Endothelial cell of umbilical vein (primary cell): ENCODE measurements at regions not wholly inside any gene's neighbourhood (a gene's known extent, or its start where the extent isn't known, plus 50 kb on each side); places are given as distances from the start of the nearest gene placed in this dataset.

Experiments
- BruUV-seq: library from RNA; stranded (reverse); fragments of 400-500 nt; replicated peaks from 2 replicates; lab custom pipeline; 2021; lab: Mats Ljungman, UMichigan
- CTCF ChIA-PET: fragments of 300-600, 350-600 bp; sonication (Branson Sonifier 250); formaldehyde crosslinking; loops from one replicate; lab custom pipeline; 2021; ENCODE audit warnings: antibody characterized with exemption, inconsistent platforms; lab: Charles Lee
- POLR2A ChIA-PET: fragments of 300-600, 350-600 bp; sonication (Branson Sonifier 250); formaldehyde crosslinking; loops from one replicate; lab custom pipeline; 2021; ENCODE audit warnings: antibody characterized with exemption, inconsistent platforms; lab: Charles Lee
- DNase-seq: peaks from one replicate; pipeline ENCODE4 v3.0.0-alpha.2; 2011; ENCODE audit warnings: low read depth, low spot score
- FAIRE-seq: peaks from 2 replicates; lab custom pipeline; 2011; peaks lifted over from hg19 to GRCh38; lab: Jason Lieb, UNC
- H2AFZ ChIP-seq: 2 replicates; pipeline ENCODE4 v1.6.0; 2012; ENCODE audit warnings: low read depth, low read length, control low read depth, inconsistent platforms
- H3K27ac ChIP-seq: 2 replicates; pipeline ENCODE4 v1.5.1; 2011; ENCODE audit warnings: low read depth, mild to moderate bottlenecking, control low read depth, low read length, moderate library complexity; ENCODE audit not compliant: insufficient read depth
- H3K27me3 ChIP-seq, 2 experiments: 2 replicates each; pipeline versions ENCODE4 v1.6.0 to v1.6.1; 2011; ENCODE audit warnings: low read length in 2 of 2, mixed read lengths in 1 of 2; ENCODE audit not compliant: control insufficient read depth in 2 of 2, insufficient read depth in 2 of 2
- H3K36me3 ChIP-seq, 2 experiments: 2 replicates in 1 of 2; 3 replicates in 1 of 2; pipeline ENCODE4 v1.5.1; 2011; ENCODE audit warnings: low read length in 2 of 2, mild to moderate bottlenecking in 1 of 2, moderate library complexity in 1 of 2; ENCODE audit not compliant: control insufficient read depth in 2 of 2, insufficient read depth in 2 of 2; ENCODE audit errors: extremely low read depth in 1 of 2
- H3K4me1 ChIP-seq: 3 replicates; pipeline ENCODE4 v1.5.1; 2011; ENCODE audit warnings: mild to moderate bottlenecking, low read length; ENCODE audit not compliant: control insufficient read depth, insufficient read depth; ENCODE audit errors: extremely low read depth
- H3K4me2 ChIP-seq: 2 replicates; pipeline ENCODE4 v1.6.1; 2011; ENCODE audit warnings: low read length, control low read depth, mixed read lengths; ENCODE audit not compliant: insufficient read depth
- H3K4me3 ChIP-seq, 3 experiments: fragments of 200-600 bp in 1 of 3; sonication (generic), shearing (Covaris generic) in 1 of 3; replicated peaks in 1 of 3; 2 replicates each; pipeline ENCODE4 v1.5.1; 2011 to 2016; ENCODE audit warnings: control low read depth in 3 of 3, low read length in 3 of 3, mild to moderate bottlenecking in 2 of 3, inconsistent platforms in 1 of 3, low read depth in 1 of 3, moderate library complexity in 1 of 3; ENCODE audit not compliant: insufficient read depth in 1 of 3
- H3K79me2 ChIP-seq: 2 replicates; pipeline ENCODE4 v1.6.0; 2012; ENCODE audit warnings: low read length, inconsistent platforms; ENCODE audit not compliant: control insufficient read depth, insufficient read depth
- H3K9ac ChIP-seq: replicated peaks from 2 replicates; pipeline ENCODE3; 2011; ENCODE audit warnings: low read length, control low read depth; ENCODE audit not compliant: insufficient read depth; ENCODE audit errors: extremely low read depth
- H3K9me1 ChIP-seq: replicated peaks from 3 replicates; pipeline ENCODE4 v1.6.0; 2011; ENCODE audit warnings: mild to moderate bottlenecking, low read length; ENCODE audit not compliant: control insufficient read depth, insufficient read depth; ENCODE audit errors: extremely low read depth
- H3K9me3 ChIP-seq: replicated peaks from 2 replicates; pipeline ENCODE4 v1.5.1; 2012; ENCODE audit warnings: low read length, inconsistent platforms; ENCODE audit not compliant: control insufficient read depth, insufficient read depth
- H4K20me1 ChIP-seq: replicated peaks from 2 replicates; pipeline ENCODE3; 2011; ENCODE audit warnings: mild to moderate bottlenecking, low read length; ENCODE audit not compliant: control insufficient read depth, insufficient read depth; ENCODE audit errors: extremely low read depth
- EZH2 ChIP-seq: IDR thresholded peaks from 2 replicates; pipeline ENCODE4 v1.6.1; 2012; ENCODE audit warnings: borderline replicate concordance, low read depth, mild to moderate bottlenecking, moderate library complexity, low read length, inconsistent platforms; ENCODE audit not compliant: severe bottlenecking
- FOS ChIP-seq: IDR thresholded peaks from 2 replicates; pipeline ENCODE4 v1.6.1; 2011; ENCODE audit warnings: mild to moderate bottlenecking, low read length, moderate library complexity, borderline replicate concordance; ENCODE audit not compliant: insufficient read depth
- GATA2 ChIP-seq: IDR thresholded peaks from 2 replicates; pipeline ENCODE4 v1.7.0; 2011; ENCODE audit warnings: low read depth, mild to moderate bottlenecking, moderate library complexity, mixed read lengths, low read length; ENCODE audit not compliant: insufficient read length, insufficient read depth
- MYC ChIP-seq: IDR thresholded peaks from one replicate; pipeline ENCODE4 v1.6.1; 2011; ENCODE audit warnings: mild to moderate bottlenecking, low read depth, low read length
- POLR2A ChIP-seq: IDR thresholded peaks from 2 replicates; pipeline ENCODE4 v1.6.1; 2012; ENCODE audit warnings: low read depth, mild to moderate bottlenecking, control low read depth, low read length
- POLR2AphosphoS5 ChIP-seq: IDR thresholded peaks from 2 replicates; pipeline ENCODE4 v1.6.1; 2012; ENCODE audit warnings: low read depth, mild to moderate bottlenecking, control low read depth, low read length, moderate library complexity; ENCODE audit not compliant: insufficient read depth
- dilution Hi-C: fragments of 300-500 bp; cut with MboI; formaldehyde crosslinking; loops from one replicate; pipeline ENCODE4 v1.15.0; 2019; ENCODE audit warnings: low sequenced_read_pairs; ENCODE audit not compliant: extremely low pct_ligation_motif_present
- intact Hi-C: fragments of 100-400 bp; cut with micrococcal nuclease; formaldehyde crosslinking; loops from one replicate; pipeline ENCODE4 v1.10.0; 2022
- TF ChIP-seq, protein P1 (sequence below): IDR thresholded peaks from 2 replicates; pipeline ENCODE4 v1.6.1; 2011; ENCODE audit not compliant: insufficient read depth, insufficient read length
- TF ChIP-seq, protein P2 (sequence below), 2 donors: IDR thresholded peaks; 1 replicate in 1 of 2; 2 replicates in 1 of 2; pipeline ENCODE4 v1.5.1; 2011; ENCODE audit warnings: low read length in 2 of 2, mild to moderate bottlenecking in 2 of 2, moderate library complexity in 2 of 2, control low read depth in 1 of 2, inconsistent platforms in 1 of 2, low read depth in 1 of 2; ENCODE audit not compliant: insufficient read depth in 1 of 2; ENCODE audit errors: extremely low read depth in 1 of 2

DNA sequence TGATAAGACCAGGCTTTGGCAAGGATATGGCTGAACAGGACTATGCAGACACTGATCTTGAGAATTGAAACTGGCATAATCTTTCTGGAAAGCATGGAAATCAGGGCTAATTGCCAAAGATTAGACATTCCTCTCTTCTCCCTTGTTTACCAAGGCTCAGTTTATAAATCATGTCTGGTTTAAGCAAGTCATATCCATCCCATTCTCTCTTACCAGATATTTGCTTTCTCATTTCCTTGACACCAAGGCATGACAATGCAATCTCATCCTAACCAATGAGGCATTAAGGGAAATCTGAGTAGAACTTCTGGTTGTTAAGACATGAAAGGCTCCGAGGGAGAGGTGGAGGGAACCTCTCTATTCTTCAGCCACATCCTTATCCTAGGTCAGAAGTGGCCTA, 110.3 kb upstream of the CEP85L start:
- Histone ChIP-seq H3K36me3 (no peaks in the 10 kb centered on the region), H3K4me2 (no peak overlapping the region), H2AFZ (no peak overlapping the region), H4K20me1 (no peaks in the 10 kb centered on the region), H3K27me3 (peaks cover 3 to 10% of the 10 kb centered on the region in 2 experiments), H3K4me1 (no peaks in the 10 kb centered on the region), H3K27ac (no peak overlapping the region), H3K4me3 (no peak overlapping the region), H3K9me3 (no peaks in the 10 kb centered on the region), H3K9me1 (no peaks in the 10 kb centered on the region), H3K9ac (no peak overlapping the region), H3K79me2 (no peaks in the 10 kb centered on the region)
- dilution Hi-C loops, result no loop called here
- TF ChIP-seq, protein P1, sequence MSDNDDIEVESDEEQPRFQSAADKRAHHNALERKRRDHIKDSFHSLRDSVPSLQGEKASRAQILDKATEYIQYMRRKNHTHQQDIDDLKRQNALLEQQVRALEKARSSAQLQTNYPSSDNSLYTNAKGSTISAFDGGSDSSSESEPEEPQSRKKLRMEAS, result no peak
- no peak for TF ChIP-seq POLR2AphosphoS5
- no peak for TF ChIP-seq GATA2
- TF ChIP-seq FOS, result no peak
- TF ChIP-seq POLR2A, result no peak
- no peak for TF ChIP-seq EZH2
- TF ChIP-seq, protein P2, sequence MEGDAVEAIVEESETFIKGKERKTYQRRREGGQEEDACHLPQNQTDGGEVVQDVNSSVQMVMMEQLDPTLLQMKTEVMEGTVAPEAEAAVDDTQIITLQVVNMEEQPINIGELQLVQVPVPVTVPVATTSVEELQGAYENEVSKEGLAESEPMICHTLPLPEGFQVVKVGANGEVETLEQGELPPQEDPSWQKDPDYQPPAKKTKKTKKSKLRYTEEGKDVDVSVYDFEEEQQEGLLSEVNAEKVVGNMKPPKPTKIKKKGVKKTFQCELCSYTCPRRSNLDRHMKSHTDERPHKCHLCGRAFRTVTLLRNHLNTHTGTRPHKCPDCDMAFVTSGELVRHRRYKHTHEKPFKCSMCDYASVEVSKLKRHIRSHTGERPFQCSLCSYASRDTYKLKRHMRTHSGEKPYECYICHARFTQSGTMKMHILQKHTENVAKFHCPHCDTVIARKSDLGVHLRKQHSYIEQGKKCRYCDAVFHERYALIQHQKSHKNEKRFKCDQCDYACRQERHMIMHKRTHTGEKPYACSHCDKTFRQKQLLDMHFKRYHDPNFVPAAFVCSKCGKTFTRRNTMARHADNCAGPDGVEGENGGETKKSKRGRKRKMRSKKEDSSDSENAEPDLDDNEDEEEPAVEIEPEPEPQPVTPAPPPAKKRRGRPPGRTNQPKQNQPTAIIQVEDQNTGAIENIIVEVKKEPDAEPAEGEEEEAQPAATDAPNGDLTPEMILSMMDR (IDR thresholded peaks at IDR 0.05; ENCODE audit: extremely low read depth in 1 of 2, insufficient read depth in 1 of 2, low read depth in 1 of 2, low read length in 2 of 2), result no peak
- no peak for TF ChIP-seq MYC
- no TSS peak for BruUV-seq
- intact Hi-C loops, result no loop called here
- POLR2A ChIA-PET, result no interaction called here
- no peak for FAIRE-seq
- DNase-seq, result no peak
- CTCF ChIA-PET, result no interaction called here
